IMR-90 (cell line): ENCODE measurements at regions not wholly inside any gene's neighbourhood (a gene's known extent, or its start where the extent isn't known, plus 50 kb on each side); places are given as distances from the start of the nearest gene placed in this dataset.
A peak's percentile ranks its signal among the peaks of the same experiment; 100 is the strongest.

Experiments used
- ATAC-seq: fragments of 200-7000 bp; cut with Tn5 transposase; 2 replicates; pipeline ENCODE4 v1.9.1; 2020; ENCODE audit warnings: low read depth, mild to moderate bottlenecking, moderate library complexity
- BruUV-seq: library from RNA; stranded (reverse); fragments of 400-500 nt; replicated peaks from 2 replicates; lab custom pipeline; 2021; lab: Mats Ljungman, UMichigan
- CTCF ChIA-PET: fragments of 300-600 bp; formaldehyde crosslinking; extraction: SDS; loops from one replicate; lab custom pipeline; 2021; ENCODE audit warnings: antibody characterized with exemption; lab: Yijun Ruan, JAX
- POLR2A ChIA-PET: fragments of 300-600 bp; sonication (Branson Sonifier 250); formaldehyde crosslinking; loops from one replicate; lab custom pipeline; 2022; ENCODE audit warnings: antibody characterized with exemption; ENCODE audit not compliant: unreplicated experiment; lab: Charles Lee
- DNase-seq: peaks from one replicate; pipeline ENCODE4 v3.0.0; 2013
- H2AFZ ChIP-seq: replicated peaks from 2 replicates; pipeline ENCODE3; 2013; ENCODE audit warnings: low read length, mild to moderate bottlenecking; ENCODE audit not compliant: poor library complexity
- H2AK5ac ChIP-seq: 2 replicates; pipeline ENCODE4 v1.6.1; 2013; ENCODE audit warnings: low read depth, low read length, inconsistent platforms
- H2AK9ac ChIP-seq: replicated peaks from 2 replicates; pipeline ENCODE3; 2013; ENCODE audit warnings: mild to moderate bottlenecking, low read depth, low read length, moderate library complexity; ENCODE audit not compliant: poor library complexity
- H2BK120ac ChIP-seq: 2 replicates; pipeline ENCODE4 v1.6.1; 2013; ENCODE audit warnings: low read depth, low read length, inconsistent platforms
- H2BK15ac ChIP-seq: 3 replicates; pipeline ENCODE4 v1.6.1; 2013; ENCODE audit warnings: low read depth, low read length, inconsistent platforms
- H2BK20ac ChIP-seq: 2 replicates; pipeline ENCODE4 v1.6.1; 2013; ENCODE audit warnings: low read depth, mild to moderate bottlenecking, inconsistent platforms, low read length, moderate library complexity
- H2BK5ac ChIP-seq: 2 replicates; pipeline ENCODE4 v1.6.1; 2013; ENCODE audit warnings: mild to moderate bottlenecking, low read depth, low read length, inconsistent platforms; ENCODE audit not compliant: poor library complexity, severe bottlenecking
- H3K14ac ChIP-seq: replicated peaks from 2 replicates; pipeline ENCODE4 v1.6.1; 2013; ENCODE audit warnings: low read depth, low read length, inconsistent platforms
- H3K18ac ChIP-seq: 2 replicates; pipeline ENCODE4 v1.6.1; 2013; ENCODE audit warnings: low read depth, low read length, control low read depth
- H3K23ac ChIP-seq: 2 replicates; pipeline ENCODE4 v1.6.1; 2013; ENCODE audit warnings: low read depth, low read length, inconsistent platforms
- H3K27ac ChIP-seq: 2 replicates; pipeline ENCODE4 v1.5.1; 2013; ENCODE audit warnings: mild to moderate bottlenecking, control low read depth, low read length; ENCODE audit not compliant: insufficient read depth
- H3K27me3 ChIP-seq: 2 replicates; pipeline ENCODE4 v1.6.1; 2013; ENCODE audit warnings: low read length; ENCODE audit not compliant: control insufficient read depth, insufficient read depth
- H3K36me3 ChIP-seq: 2 replicates; pipeline ENCODE4 v1.6.1; 2013; ENCODE audit warnings: low read length, mixed read lengths; ENCODE audit not compliant: control insufficient read depth, insufficient read depth
- H3K4ac ChIP-seq: 2 replicates; pipeline ENCODE4 v1.6.1; 2013; ENCODE audit warnings: low read depth, low read length, inconsistent platforms
- H3K4me1 ChIP-seq: 2 replicates; pipeline ENCODE4 v1.6.1; 2013; ENCODE audit warnings: low read length, mixed read lengths; ENCODE audit not compliant: control insufficient read depth, insufficient read depth
- H3K4me2 ChIP-seq: 2 replicates; pipeline ENCODE4 v1.6.1; 2013; ENCODE audit warnings: low read depth, mild to moderate bottlenecking, control low read depth, low read length, moderate library complexity
- H3K4me3 ChIP-seq: 2 replicates; pipeline ENCODE4 v1.5.1; 2013; ENCODE audit warnings: low read depth, mild to moderate bottlenecking, control low read depth, low read length, moderate library complexity; ENCODE audit not compliant: insufficient read depth
- H3K56ac ChIP-seq: 2 replicates; pipeline ENCODE4 v1.6.1; 2013; ENCODE audit warnings: low read length, inconsistent platforms; ENCODE audit not compliant: insufficient read depth; ENCODE audit errors: extremely low read depth
- H3K79me1 ChIP-seq, 2 experiments: 2 replicates each; pipeline ENCODE4 v1.6.1; 2013; ENCODE audit warnings: low read length in 2 of 2, inconsistent platforms in 1 of 2, low read depth in 1 of 2
- H3K9ac ChIP-seq: 2 replicates; pipeline ENCODE4 v1.6.1; 2013; ENCODE audit warnings: low read depth, low read length, control low read depth
- H3K9me1 ChIP-seq: 2 replicates; pipeline ENCODE4 v1.6.1; 2013; ENCODE audit warnings: low read length, inconsistent platforms; ENCODE audit not compliant: insufficient read depth
- H3K9me3 ChIP-seq: 2 replicates; pipeline ENCODE4 v1.6.1; 2013; ENCODE audit warnings: low read length; ENCODE audit not compliant: control insufficient read depth, insufficient read depth
- H4K20me1 ChIP-seq: 2 replicates; pipeline ENCODE4 v1.6.1; 2013; ENCODE audit warnings: low read length, inconsistent platforms; ENCODE audit not compliant: insufficient read depth
- H4K5ac ChIP-seq: 2 replicates; pipeline ENCODE4 v1.6.1; 2013; ENCODE audit warnings: mild to moderate bottlenecking, low read depth, low read length, control low read depth
- H4K8ac ChIP-seq, 2 experiments: 2 replicates each; pipeline ENCODE4 v1.6.1; 2013; ENCODE audit warnings: low read depth in 2 of 2, low read length in 2 of 2, control low read depth in 1 of 2, inconsistent platforms in 1 of 2
- H4K91ac ChIP-seq: 2 replicates; pipeline ENCODE4 v1.6.1; 2013; ENCODE audit warnings: low read depth, low read length, inconsistent platforms; ENCODE audit not compliant: insufficient read depth
- CEBPB ChIP-seq: IDR thresholded peaks from 2 replicates; pipeline ENCODE4 v1.6.1; 2012; ENCODE audit warnings: low read depth, low read length, improper control_type of control experiment
- WGBS, 2 experiments: methylation state at CpG; one replicate each; pipeline versions ENCODE4 v1.1.5 to v1.1.7; 2013; ENCODE audit warnings: missing lambda C conversion rate in 2 of 2; ENCODE audit not compliant: insufficient read length in 1 of 2; ENCODE audit errors: extremely low coverage in 2 of 2; 5-methylcytosine and 5-hydroxymethylcytosine counted together
- dilution Hi-C: fragments of 300-500 bp; cut with HindIII; formaldehyde crosslinking; loops from one replicate; pipeline ENCODE4 v1.14.3; 2018; ENCODE audit warnings: low sequenced_read_pairs; ENCODE audit not compliant: unreplicated experiment
- in situ Hi-C: fragments of 300-500 bp; cut with MboI; formaldehyde crosslinking; loops from 3 replicates; pipeline ENCODE4 v1.14.3; 2019; ENCODE audit warnings: low sequenced_read_pairs, inconsistent platforms, mixed read lengths
- intact Hi-C: fragments of 100-400 bp; cut with micrococcal nuclease; formaldehyde crosslinking; loops from 2 replicates; pipeline ENCODE4 v1.10.0; 2022
- TF ChIP-seq, protein P1 (sequence below): fragments of 150-350 bp; IDR thresholded peaks from 2 replicates; pipeline ENCODE4 v1.6.1; 2017; ENCODE audit warnings: mild to moderate bottlenecking, antibody characterized with exemption, low read length, low read depth

DNA sequence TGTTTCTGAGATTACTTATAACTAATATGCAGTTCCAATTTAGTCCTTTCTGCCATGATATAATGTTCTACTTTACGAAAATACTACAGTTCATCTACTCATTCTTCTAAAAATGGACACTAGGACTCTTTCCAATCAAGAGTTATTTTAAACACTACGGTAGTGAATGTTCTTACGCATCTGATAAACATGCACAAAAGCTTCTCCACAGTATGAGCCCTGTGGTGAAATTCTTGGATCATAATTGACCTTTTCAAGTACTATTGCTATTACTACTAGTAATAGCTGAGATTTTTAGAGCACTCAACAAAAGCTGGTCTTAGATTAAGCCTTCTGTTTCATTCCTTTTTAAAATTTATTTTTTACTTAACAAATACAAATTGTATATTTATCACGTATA, 106.4 kb downstream of the CH25H start:
- Histone ChIP-seq H3K4me1 (peaks cover 10% of the 10 kb centered on the region), H2AK9ac (no peak overlapping the region), H2AK5ac (no peak overlapping the region), H3K9me1 (peaks cover 6% of the 10 kb centered on the region; the same call in 1 of the 2 replicates), H2BK20ac (no peak overlapping the region), H2BK5ac (peak overlapping the region; percentile 45), H4K5ac (no peak overlapping the region), H2BK120ac (no peak overlapping the region), H4K20me1 (no peaks in the 10 kb centered on the region), H2AFZ (no peak overlapping the region), H3K9ac (no peak overlapping the region), H3K27ac (no peak overlapping the region), H4K8ac (no peak overlapping the region), H2BK15ac (no peak overlapping the region), H3K79me1 (no peaks in the 10 kb centered on the region), H3K18ac (no peak overlapping the region), H3K36me3 (no peaks in the 10 kb centered on the region), H3K23ac (no peak overlapping the region), H3K14ac (no peak overlapping the region), H3K4me3 (no peak overlapping the region), H3K9me3 (no peaks in the 10 kb centered on the region), H3K56ac (no peak overlapping the region), H3K4ac (no peak overlapping the region), H3K27me3 (no peaks in the 10 kb centered on the region), H4K91ac (no peak overlapping the region), H3K4me2 (no peak overlapping the region)
- intact Hi-C loops (no loop called here), in situ Hi-C loops (no loop called here), dilution Hi-C loops (no loop called here)
- peak; percentile 89 for ATAC-seq
- BruUV-seq: no TSS peak
- TF ChIP-seq, protein P1, sequence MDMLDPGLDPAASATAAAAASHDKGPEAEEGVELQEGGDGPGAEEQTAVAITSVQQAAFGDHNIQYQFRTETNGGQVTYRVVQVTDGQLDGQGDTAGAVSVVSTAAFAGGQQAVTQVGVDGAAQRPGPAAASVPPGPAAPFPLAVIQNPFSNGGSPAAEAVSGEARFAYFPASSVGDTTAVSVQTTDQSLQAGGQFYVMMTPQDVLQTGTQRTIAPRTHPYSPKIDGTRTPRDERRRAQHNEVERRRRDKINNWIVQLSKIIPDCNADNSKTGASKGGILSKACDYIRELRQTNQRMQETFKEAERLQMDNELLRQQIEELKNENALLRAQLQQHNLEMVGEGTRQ: no peak
- peak; percentile 44; the same call in 1 of the 2 replicates for TF ChIP-seq CEBPB
- DNase-seq: peak; percentile 90
- CTCF ChIA-PET: no interaction called here
- POLR2A ChIA-PET: no interaction called here
- no CpG with 5 or more reads among the region's 4 CpGs for WGBS, 2 experiments
